Naive thymus-derived CD8-positive, alpha-beta T cell (primary cell): ENCODE measurements at regions not wholly inside any gene's neighbourhood (a gene's known extent, or its start where the extent isn't known, plus 50 kb on each side); places are given as distances from the start of the nearest gene placed in this dataset.
A peak's percentile ranks its signal among the peaks of the same experiment; 100 is the strongest.

Experiments used
- ATAC-seq, 2 donors: fragments of 150-1000 bp; cut with Tn5 transposase in 1 of 2; sonication (Bioruptor Pico), chemical (Tn5 transposase) in 1 of 2; 1 replicate in 1 of 2; 2 replicates in 1 of 2; pipeline ENCODE4 v1.10.0; 2021; ENCODE audit warnings: mild to moderate bottlenecking in 2 of 2, moderate library complexity in 2 of 2
- POLR2A ChIA-PET: fragments of 350-600 bp; sonication (Branson Sonifier 250); formaldehyde crosslinking; loops from one replicate; lab custom pipeline; 2021; ENCODE audit warnings: antibody characterized with exemption; lab: Charles Lee
- DNase-seq, 10 donors: peaks; one replicate each; pipeline versions ENCODE4 v3.0.0 to v3.0.0-alpha.2; 2020 to 2022
- H3K27ac Mint-ChIP-seq, 10 donors: one replicate each; pipeline ENCODE4 v1.8.0; 2020 to 2022; ENCODE audit warnings: mild to moderate bottlenecking in 10 of 10, mixed read lengths in 10 of 10, moderate library complexity in 4 of 10, inconsistent platforms in 1 of 10
- H3K27me3 Mint-ChIP-seq, 5 donors: one replicate each; pipeline ENCODE4 v1.8.0; 2021 to 2022; ENCODE audit warnings: mixed read lengths in 5 of 5
- H3K36me3 Mint-ChIP-seq, 3 donors: one replicate each; pipeline ENCODE4 v1.8.0; 2020 to 2022; ENCODE audit warnings: mixed read lengths in 3 of 3, mild to moderate bottlenecking in 2 of 3, inconsistent platforms in 1 of 3
- H3K4me1 Mint-ChIP-seq, 4 donors: one replicate each; pipeline ENCODE4 v1.8.0; 2021 to 2022; ENCODE audit warnings: mixed read lengths in 4 of 4
- H3K4me3 Mint-ChIP-seq, 10 donors: one replicate each; pipeline ENCODE4 v1.8.0; 2020 to 2022; ENCODE audit warnings: mild to moderate bottlenecking in 10 of 10, mixed read lengths in 10 of 10, moderate library complexity in 6 of 10, inconsistent platforms in 1 of 10
- H3K9me3 Mint-ChIP-seq, 9 donors: one replicate each; pipeline ENCODE4 v1.8.0; 2020 to 2022; ENCODE audit warnings: mixed read lengths in 9 of 9, mild to moderate bottlenecking in 3 of 9, inconsistent platforms in 1 of 9, moderate library complexity in 1 of 9

GRCh38 chr5:88666761-88667495 lies 216.1 kb downstream of the MEF2C start:
- DNase-seq = no peak
- Mint-ChIP-seq H3K4me1 (peaks cover 17 to 29% (median 26%) of the 10 kb centered on the region in 4 donors), H3K9me3 (peaks cover 0 to 37% (median 20%) of the 10 kb centered on the region in 9 donors), H3K4me3 (peak overlapping the region; percentile 74 to 86 (median 82)), H3K27ac (peak overlapping the region in 2 of 10 donors; percentile 6 to 8), H3K36me3 (peaks cover 0 to 34% (median 11%) of the 10 kb centered on the region in 3 donors), H3K27me3 (peaks cover 37 to 91% (median 84%) of the 10 kb centered on the region in 5 donors)
- ATAC-seq = peak; percentile 39 to 52
- POLR2A ChIA-PET = no interaction called here

GRCh38 chr5:88665750-88666215 lies 217.2 kb downstream of the MEF2C start:
- peaks cover 42 to 95% (median 85%) of the 10 kb centered on the region in 5 donors for H3K27me3 Mint-ChIP-seq
- H3K27ac Mint-ChIP-seq = no peak overlapping the region
- H3K36me3 Mint-ChIP-seq = peaks cover 3 to 36% (median 13%) of the 10 kb centered on the region in 3 donors
- DNase-seq (no peak), ATAC-seq (no peak)
- H3K4me3 Mint-ChIP-seq = peak overlapping the region in 9 of 10 donors; percentile 29 to 86 (median 81)
- H3K9me3 Mint-ChIP-seq = peaks cover 0 to 41% (median 20%) of the 10 kb centered on the region in 9 donors
- peaks cover 19 to 33% (median 31%) of the 10 kb centered on the region in 4 donors for H3K4me1 Mint-ChIP-seq
- POLR2A ChIA-PET = no interaction called here

DNA sequence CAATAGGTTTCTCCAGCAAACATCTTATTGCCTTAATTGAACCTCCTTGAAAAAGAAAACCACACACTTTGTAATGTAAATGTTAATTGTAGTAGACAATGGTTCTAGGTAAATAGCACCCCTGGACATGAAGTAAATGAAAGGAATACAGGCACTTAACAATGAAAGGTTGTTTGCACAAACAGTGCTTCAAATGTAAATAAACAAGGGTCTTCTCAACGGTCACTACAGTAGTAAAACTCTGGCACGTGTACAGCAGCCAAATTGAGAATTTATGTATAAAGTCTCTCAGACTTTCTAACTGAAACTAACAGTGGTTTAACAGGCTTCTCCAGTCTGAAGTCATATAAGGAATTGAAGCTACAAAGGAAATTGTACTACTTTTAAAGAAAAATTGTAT lies 218.3 kb downstream of the MEF2C start:
- POLR2A ChIA-PET = no interaction called here
- Mint-ChIP-seq H3K27me3 (peaks cover 47 to 94% (median 81%) of the 10 kb centered on the region in 5 donors), H3K9me3 (peaks cover 0 to 44% (median 23%) of the 10 kb centered on the region in 9 donors), H3K27ac (no peak overlapping the region), H3K4me1 (peaks cover 22 to 35% (median 34%) of the 10 kb centered on the region in 4 donors), H3K4me3 (no peak overlapping the region), H3K36me3 (peaks cover 6 to 41% (median 13%) of the 10 kb centered on the region in 3 donors)
- DNase-seq = no peak
- no peak for ATAC-seq

- H3K4me1 Mint-ChIP-seq = peaks cover 22 to 37% (median 34%) of the 10 kb centered on the region in 4 donors
- H3K9me3 Mint-ChIP-seq = peaks cover 0 to 48% (median 23%) of the 10 kb centered on the region in 9 donors
- POLR2A ChIA-PET = no interaction called here
- H3K27ac Mint-ChIP-seq = no peak overlapping the region
- H3K4me3 Mint-ChIP-seq = no peak overlapping the region
- ATAC-seq (no peak), DNase-seq (no peak)
- peaks cover 46 to 94% (median 82%) of the 10 kb centered on the region in 5 donors for H3K27me3 Mint-ChIP-seq
- H3K36me3 Mint-ChIP-seq = peaks cover 6 to 41% (median 13%) of the 10 kb centered on the region in 3 donors
Measured at GRCh38 chr5:88663793-88664216, 219.2 kb downstream of the MEF2C start.

- Mint-ChIP-seq H3K9me3 (peaks cover 0 to 54% (median 26%) of the 10 kb centered on the region in 9 donors), H3K36me3 (peaks cover 6 to 41% (median 13%) of the 10 kb centered on the region in 3 donors), H3K4me1 (peaks cover 21 to 35% (median 32%) of the 10 kb centered on the region in 4 donors), H3K27me3 (peaks cover 40 to 94% (median 81%) of the 10 kb centered on the region in 5 donors), H3K27ac (no peak overlapping the region), H3K4me3 (no peak overlapping the region)
- POLR2A ChIA-PET = no interaction called here
- DNase-seq (no peak), ATAC-seq (no peak)
Measured at GRCh38 chr5:88662846-88663245, 220.1 kb downstream of the MEF2C start.

DNA sequence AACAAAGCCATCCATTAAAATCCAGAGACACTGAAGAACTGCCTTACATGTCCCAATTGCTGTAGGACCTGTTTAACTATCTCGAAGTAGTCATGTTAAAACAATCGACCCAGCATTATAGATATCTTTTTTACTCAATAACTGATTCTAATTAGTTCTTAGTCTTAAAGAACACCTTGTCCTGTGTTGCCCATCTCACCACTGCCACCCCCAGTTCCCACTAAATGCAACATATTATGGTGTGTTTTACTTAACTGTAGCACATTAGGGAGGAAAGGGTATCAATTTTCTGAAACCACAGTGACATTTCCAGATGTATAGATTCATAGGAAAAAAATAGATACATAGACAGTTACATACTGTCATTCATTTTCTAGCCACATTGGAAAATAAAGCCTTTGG lies 221.2 kb downstream of the MEF2C start:
- ATAC-seq = no peak
- Mint-ChIP-seq H3K36me3 (peaks cover 6 to 40% (median 13%) of the 10 kb centered on the region in 3 donors), H3K9me3 (peaks cover 0 to 55% (median 26%) of the 10 kb centered on the region in 9 donors), H3K4me3 (peak overlapping the region in 5 of 10 donors; percentile 69 to 86 (median 74)), H3K27me3 (peaks cover 29 to 91% (median 72%) of the 10 kb centered on the region in 5 donors), H3K27ac (no peak overlapping the region), H3K4me1 (peaks cover 13 to 25% (median 22%) of the 10 kb centered on the region in 4 donors)
- POLR2A ChIA-PET = no interaction called here
- DNase-seq = no peak

DNA sequence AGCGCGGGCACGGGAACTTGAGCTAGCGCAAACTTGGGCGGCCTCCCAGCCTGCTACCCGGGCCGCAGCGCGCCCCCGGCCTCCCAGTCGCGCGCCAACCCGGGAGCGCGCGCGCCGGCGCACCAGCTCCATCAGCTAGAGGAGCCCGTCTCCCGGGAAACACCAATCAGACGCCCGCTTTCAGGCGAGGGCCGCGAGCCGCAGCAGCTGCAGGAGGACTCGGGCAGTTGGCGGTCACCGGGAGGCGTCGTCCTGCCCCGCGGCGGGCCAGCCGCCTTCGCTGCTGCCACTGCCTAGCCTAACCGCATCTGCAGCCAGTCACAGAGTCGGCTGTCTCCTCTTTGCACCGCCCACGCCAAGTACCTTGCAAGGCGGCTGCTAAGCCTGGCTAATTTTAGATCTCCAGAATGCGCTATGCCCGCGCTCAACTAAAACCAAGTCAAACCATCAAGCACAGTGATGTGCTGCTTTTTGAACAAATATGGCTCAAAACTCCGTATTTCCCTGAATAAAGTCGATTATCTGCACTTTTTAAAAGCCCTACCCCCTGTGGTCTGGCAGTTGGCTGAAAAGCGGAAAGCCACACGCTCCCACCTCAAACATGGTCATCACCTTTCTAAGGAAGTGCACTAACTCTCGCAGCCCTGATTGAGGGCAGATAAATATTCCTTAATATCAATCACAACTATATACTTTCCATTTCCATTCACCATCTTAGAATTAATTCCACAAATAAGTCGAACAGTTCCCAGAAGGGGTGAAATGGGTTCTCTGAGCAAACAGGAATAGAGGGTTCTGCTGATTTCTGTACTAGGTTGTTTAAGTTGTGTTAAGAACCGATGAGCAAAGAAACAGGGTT lies 221.8 kb downstream of the MEF2C start:
- peaks cover 0 to 50% (median 24%) of the 10 kb centered on the region in 9 donors for H3K9me3 Mint-ChIP-seq
- H3K4me3 Mint-ChIP-seq = peak overlapping the region; percentile 46 to 86 (median 74)
- DNase-seq = no peak
- POLR2A ChIA-PET = interaction anchor here (0.5 kb wide), 1 partner anchor 224 kb away, joined by 3 read pairs; no protein-coding TSS in a partner anchor
- peak overlapping the region in 1 of 10 donors; percentile 77 for H3K27ac Mint-ChIP-seq
- peaks cover 24 to 85% (median 65%) of the 10 kb centered on the region in 5 donors for H3K27me3 Mint-ChIP-seq
- peaks cover 6 to 36% (median 13%) of the 10 kb centered on the region in 3 donors for H3K36me3 Mint-ChIP-seq
- H3K4me1 Mint-ChIP-seq = peaks cover 8 to 19% (median 15%) of the 10 kb centered on the region in 4 donors
- peak; percentile 40 to 54 for ATAC-seq

GRCh38 chr5:88660264-88660946 lies 222.6 kb downstream of the MEF2C start:
- ATAC-seq = no peak
- Mint-ChIP-seq H3K27me3 (peaks cover 19 to 77% (median 58%) of the 10 kb centered on the region in 5 donors), H3K36me3 (peaks cover 6 to 30% (median 13%) of the 10 kb centered on the region in 3 donors)

GRCh38 chr5:88659529-88660263 lies 223.3 kb downstream of the MEF2C start:
- Mint-ChIP-seq H3K27ac (no peak overlapping the region), H3K9me3 (peaks cover 0 to 42% (median 20%) of the 10 kb centered on the region in 9 donors), H3K4me1 (peaks cover 6 to 12% (median 9%) of the 10 kb centered on the region in 4 donors), H3K36me3 (peaks cover 6 to 22% (median 13%) of the 10 kb centered on the region in 3 donors), H3K27me3 (peaks cover 19 to 70% (median 52%) of the 10 kb centered on the region in 5 donors), H3K4me3 (peak overlapping the region in 9 of 10 donors; percentile 12 to 69 (median 48))
- ATAC-seq (no peak), DNase-seq (no peak)
- POLR2A ChIA-PET = no interaction called here

More at GRCh38 chr5:88660264-88660946, 222.6 kb downstream of the MEF2C start:
- DNase-seq = no peak
- Mint-ChIP-seq H3K27ac (no peak overlapping the region), H3K4me1 (peaks cover 6 to 12% (median 9%) of the 10 kb centered on the region in 4 donors), H3K4me3 (peak overlapping the region in 8 of 10 donors; percentile 12 to 70 (median 56)), H3K9me3 (peaks cover 0 to 45% (median 21%) of the 10 kb centered on the region in 9 donors)
- POLR2A ChIA-PET = interaction anchor here (0.5 kb wide), 1 partner anchor 225 kb away, joined by 3 read pairs; no protein-coding TSS in a partner anchor

DNA sequence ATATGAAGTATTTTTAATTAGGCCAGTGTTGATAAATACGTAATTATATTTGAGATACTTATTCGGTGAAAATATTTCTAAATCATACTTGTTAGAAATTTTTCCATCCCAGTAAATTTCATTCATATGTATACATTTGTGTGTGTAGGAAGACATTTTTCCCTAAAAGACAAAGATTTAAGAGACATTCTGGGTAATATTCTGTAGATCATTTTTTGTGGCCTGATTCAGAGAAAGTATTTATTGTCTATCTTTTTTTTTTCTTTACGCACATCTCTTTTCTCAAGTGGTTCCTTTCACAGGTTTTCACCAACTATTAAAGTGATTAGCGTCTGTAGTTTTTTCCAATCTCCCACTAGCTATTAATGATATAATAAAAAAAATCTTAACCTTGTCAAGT lies 224.1 kb downstream of the MEF2C start:
- Mint-ChIP-seq H3K9me3 (peaks cover 0 to 36% (median 18%) of the 10 kb centered on the region in 9 donors), H3K36me3 (peaks cover 6 to 19% (median 13%) of the 10 kb centered on the region in 3 donors), H3K27me3 (peaks cover 19 to 62% (median 49%) of the 10 kb centered on the region in 5 donors), H3K4me3 (no peak overlapping the region), H3K27ac (no peak overlapping the region), H3K4me1 (peaks cover 6 to 12% (median 9%) of the 10 kb centered on the region in 4 donors)
- ATAC-seq (no peak), DNase-seq (no peak)
- POLR2A ChIA-PET = no interaction called here
